Hepatocyte (in vitro differentiated cells): ENCODE measurements at regions not wholly inside any gene's neighbourhood (a gene's known extent, or its start where the extent isn't known, plus 50 kb on each side); places are given as distances from the start of the nearest gene placed in this dataset.

Source experiments
- DNase-seq: peaks from one replicate; pipeline ENCODE4 v3.0.0-alpha.2; 2016; ENCODE audit warnings: low spot score
- H2AFZ ChIP-seq: fragments of 200-600 bp; sonication (generic); 2 replicates; pipeline ENCODE4 v1.6.0; 2016; ENCODE audit warnings: antibody characterized with exemption, mild to moderate bottlenecking
- H3K27ac ChIP-seq: fragments of 200-600 bp; sonication (generic); 2 replicates; pipeline ENCODE4 v1.5.1; 2016; ENCODE audit warnings: mild to moderate bottlenecking
- H3K27me3 ChIP-seq: fragments of 200-600 bp; sonication (generic); 2 replicates; pipeline ENCODE4 v1.6.1; 2016
- H3K36me3 ChIP-seq: fragments of 200-600 bp; sonication (generic); replicated peaks from 2 replicates; pipeline ENCODE4 v1.5.1; 2016; ENCODE audit warnings: low read depth; ENCODE audit not compliant: insufficient read depth
- H3K4me1 ChIP-seq: fragments of 200-600 bp; sonication (generic); 2 replicates; pipeline ENCODE4 v1.5.1; 2016; ENCODE audit warnings: mild to moderate bottlenecking, moderate library complexity; ENCODE audit not compliant: insufficient read depth
- H3K4me2 ChIP-seq: fragments of 200-600 bp; sonication (generic); 2 replicates; pipeline ENCODE4 v1.6.0; 2016
- H3K4me3 ChIP-seq: fragments of 200-600 bp; sonication (generic); 2 replicates; pipeline ENCODE4 v1.5.1; 2016; ENCODE audit warnings: mild to moderate bottlenecking
- H3K79me2 ChIP-seq: fragments of 200-600 bp; sonication (generic); 2 replicates; pipeline ENCODE4 v1.6.0; 2017; ENCODE audit warnings: mild to moderate bottlenecking
- H3K9me2 ChIP-seq: fragments of 200-600 bp; sonication (generic); replicated peaks from 2 replicates; pipeline ENCODE4 v1.6.0; 2017; ENCODE audit warnings: mild to moderate bottlenecking; ENCODE audit not compliant: insufficient read depth
- H3K9me3 ChIP-seq: fragments of 200-600 bp; sonication (generic); 2 replicates; pipeline ENCODE4 v1.5.1; 2016; ENCODE audit warnings: low read depth, mild to moderate bottlenecking
- H4K20me1 ChIP-seq: fragments of 200-600 bp; sonication (generic); 2 replicates; pipeline ENCODE4 v1.6.0; 2016; ENCODE audit warnings: mild to moderate bottlenecking; ENCODE audit not compliant: insufficient read depth, poor library complexity, severe bottlenecking
- EZH2 ChIP-seq: fragments of 200-600 bp; sonication (generic); IDR thresholded peaks from 2 replicates; pipeline ENCODE4 v1.6.1; 2016; ENCODE audit warnings: antibody characterized with exemption, mild to moderate bottlenecking, borderline replicate concordance
- EZH2phosphoT487 ChIP-seq: fragments of 200-600 bp; sonication (generic); IDR thresholded peaks from one replicate; pipeline ENCODE4 v1.6.1; 2018; ENCODE audit warnings: antibody characterized with exemption, mild to moderate bottlenecking, low read depth, moderate library complexity; ENCODE audit not compliant: unreplicated experiment, severe bottlenecking
- WGBS: methylation state at CpG from one replicate; pipeline ENCODE4 v1.1.6; 2016; ENCODE audit warnings: low lambda C conversion rate; ENCODE audit errors: missing lambda C conversion rate; 5-methylcytosine and 5-hydroxymethylcytosine counted together
- TF ChIP-seq, protein P1 (sequence below): fragments of 200-600 bp; sonication (generic); IDR thresholded peaks from 2 replicates; pipeline ENCODE4 v1.5.1; 2016; ENCODE audit warnings: antibody characterized with exemption, mild to moderate bottlenecking; ENCODE audit not compliant: poor library complexity

DNA sequence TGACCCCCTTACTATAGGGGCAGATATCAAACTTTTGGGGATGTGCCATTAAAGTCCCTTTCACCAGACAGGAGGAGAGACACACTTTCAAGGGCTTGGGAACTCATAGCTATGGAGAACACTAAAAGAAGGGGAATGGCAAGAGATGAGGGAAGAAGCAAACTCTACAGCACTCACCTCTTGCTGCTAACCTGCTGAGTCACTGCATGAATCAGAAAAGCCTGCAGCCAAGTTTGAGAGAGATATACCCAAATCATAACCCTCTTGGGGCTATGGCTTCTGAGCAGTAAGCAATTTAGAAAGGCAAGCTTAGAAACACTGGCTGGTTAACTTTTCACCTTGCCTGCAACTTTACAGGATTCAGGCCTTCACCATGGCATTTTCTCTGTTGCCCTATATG lies 1028.0 kb downstream of the UQCRFS1 start:
- Histone ChIP-seq H3K4me3 (no peak overlapping the region), H2AFZ (no peak overlapping the region), H3K27ac (no peak overlapping the region), H3K36me3 (no peaks in the 10 kb centered on the region), H3K79me2 (no peaks in the 10 kb centered on the region), H3K9me2 (no peaks in the 10 kb centered on the region), H3K4me1 (no peaks in the 10 kb centered on the region), H3K27me3 (no peaks in the 10 kb centered on the region), H3K9me3 (no peaks in the 10 kb centered on the region), H4K20me1 (no peaks in the 10 kb centered on the region), H3K4me2 (no peak overlapping the region)
- TF ChIP-seq, protein P1, sequence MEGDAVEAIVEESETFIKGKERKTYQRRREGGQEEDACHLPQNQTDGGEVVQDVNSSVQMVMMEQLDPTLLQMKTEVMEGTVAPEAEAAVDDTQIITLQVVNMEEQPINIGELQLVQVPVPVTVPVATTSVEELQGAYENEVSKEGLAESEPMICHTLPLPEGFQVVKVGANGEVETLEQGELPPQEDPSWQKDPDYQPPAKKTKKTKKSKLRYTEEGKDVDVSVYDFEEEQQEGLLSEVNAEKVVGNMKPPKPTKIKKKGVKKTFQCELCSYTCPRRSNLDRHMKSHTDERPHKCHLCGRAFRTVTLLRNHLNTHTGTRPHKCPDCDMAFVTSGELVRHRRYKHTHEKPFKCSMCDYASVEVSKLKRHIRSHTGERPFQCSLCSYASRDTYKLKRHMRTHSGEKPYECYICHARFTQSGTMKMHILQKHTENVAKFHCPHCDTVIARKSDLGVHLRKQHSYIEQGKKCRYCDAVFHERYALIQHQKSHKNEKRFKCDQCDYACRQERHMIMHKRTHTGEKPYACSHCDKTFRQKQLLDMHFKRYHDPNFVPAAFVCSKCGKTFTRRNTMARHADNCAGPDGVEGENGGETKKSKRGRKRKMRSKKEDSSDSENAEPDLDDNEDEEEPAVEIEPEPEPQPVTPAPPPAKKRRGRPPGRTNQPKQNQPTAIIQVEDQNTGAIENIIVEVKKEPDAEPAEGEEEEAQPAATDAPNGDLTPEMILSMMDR, result no peak
- no peak for TF ChIP-seq EZH2phosphoT487
- TF ChIP-seq EZH2, result no peak
- no peak for DNase-seq

DNA sequence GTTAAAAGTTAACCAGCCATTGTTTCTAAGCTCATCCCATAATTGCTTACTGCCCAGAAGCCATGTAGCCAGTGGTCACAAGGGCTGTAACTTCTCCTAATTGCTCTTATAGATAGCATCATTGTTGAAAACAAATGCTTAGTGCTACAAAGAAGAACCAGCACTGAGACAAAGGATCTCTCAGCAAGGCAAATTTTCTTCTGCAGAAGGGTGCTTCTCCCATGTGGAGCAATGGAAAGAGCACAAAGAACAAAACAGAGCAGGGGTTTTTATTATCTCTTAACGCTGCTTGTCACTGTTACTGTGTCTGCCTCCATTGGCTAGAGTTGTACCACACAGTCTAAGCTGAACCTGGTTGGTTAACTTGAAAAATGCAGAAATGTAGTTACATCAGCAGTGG lies 1036.8 kb downstream of the UQCRFS1 start:
- H3K79me2 ChIP-seq, result no peaks in the 10 kb centered on the region
- no peak overlapping the region for H2AFZ ChIP-seq
- no peak overlapping the region for H3K4me3 ChIP-seq
- H3K27ac ChIP-seq, result peak overlapping the region; percentile 33
- TF ChIP-seq EZH2phosphoT487 (no peak), EZH2 (no peak)
- TF ChIP-seq, protein P1, result no peak
- peaks cover 12% of the 10 kb centered on the region for H3K4me1 ChIP-seq
- H3K36me3 ChIP-seq, result no peaks in the 10 kb centered on the region
- no peak for DNase-seq
- H3K4me2 ChIP-seq, result no peak overlapping the region
- H4K20me1 ChIP-seq, result no peaks in the 10 kb centered on the region
- no peaks in the 10 kb centered on the region for H3K27me3 ChIP-seq
- H3K9me3 ChIP-seq, result no peaks in the 10 kb centered on the region
- WGBS, result 31% methylated on average over 1 of the region's 1 CpG
- H3K9me2 ChIP-seq, result no peaks in the 10 kb centered on the region

DNA sequence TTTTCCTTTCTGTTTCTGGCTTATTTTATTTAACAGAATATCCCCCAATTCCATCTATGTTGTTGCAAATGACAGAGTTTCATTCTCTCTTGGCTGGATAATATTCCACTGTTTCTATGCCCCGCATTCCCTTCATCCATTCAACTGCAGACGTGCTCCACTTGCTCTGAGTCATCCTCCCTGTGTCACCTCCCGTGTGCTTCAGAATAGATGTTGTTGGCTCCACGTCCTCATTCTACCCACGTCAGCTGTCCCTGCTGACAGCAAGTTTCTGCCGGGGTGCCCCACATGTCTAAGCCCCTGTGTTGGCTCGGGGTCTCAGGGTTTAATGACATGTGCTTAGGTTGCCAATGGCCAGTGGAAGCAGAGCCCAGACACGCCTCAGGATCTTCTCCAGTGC lies 1041.0 kb downstream of the UQCRFS1 start:
- Histone ChIP-seq H2AFZ (no peak overlapping the region), H3K79me2 (no peaks in the 10 kb centered on the region), H3K27me3 (no peaks in the 10 kb centered on the region), H3K27ac (no peak overlapping the region), H3K4me1 (peaks cover 21% of the 10 kb centered on the region), H3K36me3 (no peaks in the 10 kb centered on the region), H3K9me2 (no peaks in the 10 kb centered on the region), H3K4me2 (no peak overlapping the region), H3K4me3 (no peak overlapping the region), H4K20me1 (no peaks in the 10 kb centered on the region), H3K9me3 (no peaks in the 10 kb centered on the region)
- DNase-seq, result no peak
- TF ChIP-seq EZH2phosphoT487 (no peak), EZH2 (no peak)
- TF ChIP-seq, protein P1, result no peak
- 85% methylated on average over 8 of the region's 8 CpGs for WGBS

DNA sequence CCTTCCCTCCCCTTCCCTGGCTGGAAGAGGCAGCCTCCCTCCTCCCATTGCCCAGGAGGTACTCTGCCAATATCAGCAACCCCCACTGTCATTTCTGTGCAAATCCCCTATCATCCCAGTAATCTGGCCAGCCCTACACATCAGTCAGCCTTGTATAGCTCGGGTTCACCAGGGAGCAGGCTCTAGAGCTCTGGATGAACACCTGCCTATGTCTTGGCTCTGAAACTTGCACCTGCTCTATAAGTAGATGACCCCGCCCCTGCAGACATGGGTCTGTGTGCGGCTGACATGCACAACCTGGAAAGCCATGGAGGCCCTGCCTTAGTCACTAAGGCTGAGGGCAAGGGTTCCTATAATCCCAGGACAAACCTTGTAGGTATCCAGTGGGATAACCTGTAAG lies 1042.9 kb downstream of the UQCRFS1 start:
- H4K20me1 ChIP-seq, result no peaks in the 10 kb centered on the region
- peaks cover 12% of the 10 kb centered on the region for H3K4me1 ChIP-seq
- peak overlapping the region; percentile 31 for H3K4me2 ChIP-seq
- 64% methylated on average over 3 of the region's 3 CpGs for WGBS
- H3K4me3 ChIP-seq, result no peak overlapping the region
- no peaks in the 10 kb centered on the region for H3K79me2 ChIP-seq
- H2AFZ ChIP-seq, result no peak overlapping the region
- no peak for TF ChIP-seq EZH2phosphoT487
- TF ChIP-seq, protein P1, result no peak
- TF ChIP-seq EZH2, result no peak
- no peak for DNase-seq
- no peaks in the 10 kb centered on the region for H3K27me3 ChIP-seq
- H3K36me3 ChIP-seq, result no peaks in the 10 kb centered on the region
- H3K27ac ChIP-seq, result no peak overlapping the region
- H3K9me3 ChIP-seq, result no peaks in the 10 kb centered on the region
- H3K9me2 ChIP-seq, result no peaks in the 10 kb centered on the region
